HEK293 (cell line): ENCODE measurements at regions not wholly inside any gene's neighbourhood (a gene's known extent, or its start where the extent isn't known, plus 50 kb on each side); places are given as distances from the start of the nearest gene placed in this dataset.

Experiments
- CTCF ChIA-PET: fragments of 350-600 bp; formaldehyde crosslinking; extraction: SDS; loops from one replicate; lab custom pipeline; 2021; ENCODE audit warnings: antibody characterized with exemption; lab: Yijun Ruan, JAX
- POLR2A ChIA-PET: fragments of 300-600 bp; formaldehyde crosslinking; extraction: SDS; loops from one replicate; lab custom pipeline; 2020; ENCODE audit warnings: antibody characterized with exemption, inconsistent platforms; lab: Yijun Ruan, JAX
- H3K27ac ChIP-seq: fragments of 200-500 bp; sonication (Bioruptor generic); 2 replicates; pipeline ENCODE4 v1.5.1; 2014; ENCODE audit warnings: low read depth, low read length, control low read depth, inconsistent platforms; ENCODE audit errors: extremely low read depth
- H3K36me3 ChIP-seq, 2 experiments: fragments of 200-500 bp in 1 of 2; sonication (Bioruptor generic) in 1 of 2; 1 replicate in 1 of 2; 2 replicates in 1 of 2; pipeline ENCODE4 v1.5.1; 2014 to 2017; ENCODE audit warnings: inconsistent platforms in 2 of 2, low read length in 2 of 2; ENCODE audit not compliant: control insufficient read depth in 2 of 2, insufficient read depth in 1 of 2
- H3K4me1 ChIP-seq: fragments of 200-500 bp; sonication (Bioruptor generic); 2 replicates; pipeline ENCODE4 v1.5.1; 2014; ENCODE audit warnings: mild to moderate bottlenecking, low read length, inconsistent platforms; ENCODE audit not compliant: control insufficient read depth, insufficient read depth
- H3K4me3 ChIP-seq: 2 replicates; pipeline ENCODE4 v1.5.1; 2011; ENCODE audit warnings: low read depth, mild to moderate bottlenecking, control low read depth, low read length, moderate library complexity
- H3K9me3 ChIP-seq: fragments of 200-500 bp; sonication (Bioruptor generic); 2 replicates; pipeline ENCODE4 v1.5.1; 2014; ENCODE audit warnings: low read depth, low read length, inconsistent platforms; ENCODE audit not compliant: control insufficient read depth, insufficient read depth
- GLI2 ChIP-seq: fragments of 450-650 bp; formaldehyde crosslinking; IDR thresholded peaks from 2 replicates; pipeline ENCODE4; 2017; ENCODE audit warnings: missing biosample characterization, missing genetic modification characterization, low read depth, borderline replicate concordance
- GLIS2 ChIP-seq: fragments of 450-650 bp; formaldehyde crosslinking; IDR thresholded peaks from 2 replicates; pipeline ENCODE4 v1.5.1; 2016; ENCODE audit warnings: missing biosample characterization, missing genetic modification characterization
- KLF7 ChIP-seq: fragments of 450-650 bp; formaldehyde crosslinking; IDR thresholded peaks from 2 replicates; pipeline ENCODE4 v1.5.1; 2016; ENCODE audit warnings: missing biosample characterization, missing genetic modification characterization, borderline replicate concordance
- KLF8 ChIP-seq: fragments of 450-650 bp; formaldehyde crosslinking; IDR thresholded peaks from 2 replicates; pipeline ENCODE4 v1.5.1; 2016; ENCODE audit warnings: missing biosample characterization, missing genetic modification characterization
- MZF1 ChIP-seq: fragments of 450-650 bp; formaldehyde crosslinking; IDR thresholded peaks from 2 replicates; pipeline ENCODE4 v1.5.1; 2017; ENCODE audit warnings: missing biosample characterization, missing genetic modification characterization, borderline replicate concordance
- ZBTB17 ChIP-seq: fragments of 450-650 bp; formaldehyde crosslinking; IDR thresholded peaks from 2 replicates; pipeline ENCODE4 v1.5.1; 2016; ENCODE audit warnings: missing biosample characterization, missing genetic modification characterization
- ZBTB21 ChIP-seq: fragments of 450-650 bp; formaldehyde crosslinking; IDR thresholded peaks from 2 replicates; pipeline ENCODE4 v1.5.1; 2017; ENCODE audit warnings: missing biosample characterization, missing genetic modification characterization
- ZBTB7A ChIP-seq: fragments of 450-650 bp; formaldehyde crosslinking; IDR thresholded peaks from 2 replicates; pipeline ENCODE4 v1.5.1; 2016; ENCODE audit warnings: low read depth, missing biosample characterization, missing genetic modification characterization
- ZIC2 ChIP-seq: fragments of 450-650 bp; formaldehyde crosslinking; IDR thresholded peaks from 2 replicates; pipeline ENCODE4 v1.5.1; 2016; ENCODE audit warnings: missing biosample characterization, missing genetic modification characterization
- ZNF121 ChIP-seq: fragments of 450-650 bp; formaldehyde crosslinking; IDR thresholded peaks from 2 replicates; pipeline ENCODE4 v1.5.1; 2016; ENCODE audit warnings: missing biosample characterization, missing genetic modification characterization
- ZNF214 ChIP-seq: fragments of 450-650 bp; formaldehyde crosslinking; IDR thresholded peaks from 2 replicates; pipeline ENCODE4 v1.5.1; 2017; ENCODE audit warnings: missing biosample characterization, mild to moderate bottlenecking, missing genetic modification characterization, borderline replicate concordance
- ZNF23 ChIP-seq: fragments of 450-650 bp; formaldehyde crosslinking; IDR thresholded peaks from 2 replicates; pipeline ENCODE4 v1.5.1; 2016; ENCODE audit warnings: missing biosample characterization, missing genetic modification characterization, borderline replicate concordance
- ZNF248 ChIP-seq: fragments of 450-650 bp; formaldehyde crosslinking; IDR thresholded peaks from 2 replicates; pipeline ENCODE4 v1.5.1; 2017; ENCODE audit warnings: missing biosample characterization, missing genetic modification characterization
- ZNF341 ChIP-seq: fragments of 450-650 bp; formaldehyde crosslinking; IDR thresholded peaks from 2 replicates; pipeline ENCODE4; 2016; ENCODE audit warnings: low read depth, missing biosample characterization, missing genetic modification characterization
- ZNF350 ChIP-seq: fragments of 450-650 bp; formaldehyde crosslinking; IDR thresholded peaks from 2 replicates; pipeline ENCODE4 v1.5.0; 2017; ENCODE audit warnings: missing biosample characterization, mild to moderate bottlenecking, missing genetic modification characterization
- ZNF354C ChIP-seq: fragments of 450-650 bp; formaldehyde crosslinking; IDR thresholded peaks from 2 replicates; pipeline ENCODE4 v1.5.1; 2016; ENCODE audit warnings: missing biosample characterization, missing genetic modification characterization, low read depth, borderline replicate concordance
- ZNF510 ChIP-seq: fragments of 450-650 bp; formaldehyde crosslinking; IDR thresholded peaks from 2 replicates; pipeline ENCODE4 v1.5.1; 2018; ENCODE audit warnings: mild to moderate bottlenecking, missing genetic modification characterization, missing biosample characterization; ENCODE audit not compliant: insufficient replicate concordance
- ZNF514 ChIP-seq: fragments of 450-650 bp; formaldehyde crosslinking; IDR thresholded peaks from 2 replicates; pipeline ENCODE4 v1.5.1; 2016; ENCODE audit warnings: missing biosample characterization, missing genetic modification characterization
- ZNF548 ChIP-seq: fragments of 450-650 bp; formaldehyde crosslinking; IDR thresholded peaks from 2 replicates; pipeline ENCODE4 v1.5.1; 2016; ENCODE audit warnings: missing biosample characterization, missing genetic modification characterization
- ZNF560 ChIP-seq: fragments of 450-650 bp; formaldehyde crosslinking; IDR thresholded peaks from 2 replicates; pipeline ENCODE4 v1.5.1; 2017; ENCODE audit warnings: missing biosample characterization, missing genetic modification characterization, borderline replicate concordance
- ZNF561 ChIP-seq: fragments of 450-650 bp; IDR thresholded peaks from 2 replicates; pipeline ENCODE4 v1.5.1; 2018; ENCODE audit warnings: missing biosample characterization, missing genetic modification characterization, borderline replicate concordance
- ZSCAN30 ChIP-seq: fragments of 450-650 bp; IDR thresholded peaks from 2 replicates; pipeline ENCODE4 v1.5.1; 2018; ENCODE audit warnings: missing biosample characterization, mild to moderate bottlenecking, missing genetic modification characterization, moderate library complexity
- ZSCAN4 ChIP-seq: fragments of 450-650 bp; formaldehyde crosslinking; IDR thresholded peaks from 2 replicates; pipeline ENCODE4 v1.5.1; 2017; ENCODE audit warnings: missing biosample characterization, missing genetic modification characterization
- TF ChIP-seq, protein P1 (sequence below): fragments of 450-650 bp; formaldehyde crosslinking; IDR thresholded peaks from 2 replicates; pipeline ENCODE4 v1.5.1; 2016; ENCODE audit warnings: missing biosample characterization, missing genetic modification characterization
- TF ChIP-seq, protein P2 (sequence below): fragments of 450-650 bp; formaldehyde crosslinking; IDR thresholded peaks from 2 replicates; pipeline ENCODE4; 2016; ENCODE audit warnings: missing biosample characterization, missing genetic modification characterization

DNA sequence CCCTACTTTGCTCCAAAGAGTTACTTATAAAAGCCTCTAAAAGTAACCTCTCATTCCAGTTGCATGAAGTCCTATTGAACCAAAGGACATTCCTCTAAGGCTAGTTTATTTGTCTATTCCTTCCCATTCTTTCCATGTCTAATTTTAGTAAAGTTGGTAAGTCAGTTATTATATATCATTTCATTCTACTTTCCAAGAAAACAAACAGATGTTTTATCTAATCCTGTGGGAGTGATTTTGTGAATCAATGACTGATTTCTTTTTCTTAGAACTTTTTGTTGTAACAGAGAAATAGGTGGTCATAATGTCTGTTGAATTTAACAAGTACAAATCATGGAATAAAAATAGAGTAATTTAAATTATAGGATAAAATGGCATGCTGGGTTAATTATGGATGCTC is 286.3 kb downstream of the FSIP2 start:
- no peaks in the 10 kb centered on the region for H3K9me3 ChIP-seq
- no peak for TF ChIP-seq KLF8 (tag by site-specific recombination)
- no peak for TF ChIP-seq ZNF350 (tag by site-specific recombination)
- TF ChIP-seq, protein P1, sequence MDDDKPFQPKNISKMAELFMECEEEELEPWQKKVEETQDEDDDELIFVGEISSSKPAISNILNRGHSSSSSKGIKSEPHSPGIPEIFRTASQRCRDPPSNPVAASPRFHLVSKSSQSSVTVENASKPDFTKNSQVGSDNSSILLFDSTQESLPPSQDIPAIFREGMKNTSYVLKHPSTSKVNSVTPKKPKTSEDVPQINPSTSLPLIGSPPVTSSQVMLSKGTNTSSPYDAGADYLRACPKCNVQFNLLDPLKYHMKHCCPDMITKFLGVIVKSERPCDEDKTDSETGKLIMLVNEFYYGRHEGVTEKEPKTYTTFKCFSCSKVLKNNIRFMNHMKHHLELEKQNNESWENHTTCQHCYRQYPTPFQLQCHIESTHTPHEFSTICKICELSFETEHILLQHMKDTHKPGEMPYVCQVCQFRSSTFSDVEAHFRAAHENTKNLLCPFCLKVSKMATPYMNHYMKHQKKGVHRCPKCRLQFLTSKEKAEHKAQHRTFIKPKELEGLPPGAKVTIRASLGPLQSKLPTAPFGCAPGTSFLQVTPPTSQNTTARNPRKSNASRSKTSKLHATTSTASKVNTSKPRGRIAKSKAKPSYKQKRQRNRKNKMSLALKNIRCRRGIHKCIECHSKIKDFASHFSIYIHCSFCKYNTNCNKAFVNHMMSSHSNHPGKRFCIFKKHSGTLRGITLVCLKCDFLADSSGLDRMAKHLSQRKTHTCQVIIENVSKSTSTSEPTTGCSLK (tag by site-specific recombination) = no peak
- TF ChIP-seq ZNF560 (tag by site-specific recombination) = no peak
- no peak for TF ChIP-seq ZNF514 (tag by site-specific recombination)
- no peak for TF ChIP-seq ZNF23
- TF ChIP-seq ZSCAN4 (tag by site-specific recombination) = no peak
- no peak for TF ChIP-seq GLIS2 (tag by site-specific recombination)
- TF ChIP-seq ZSCAN30 (tag by site-specific recombination) = no peak
- TF ChIP-seq, protein P2, sequence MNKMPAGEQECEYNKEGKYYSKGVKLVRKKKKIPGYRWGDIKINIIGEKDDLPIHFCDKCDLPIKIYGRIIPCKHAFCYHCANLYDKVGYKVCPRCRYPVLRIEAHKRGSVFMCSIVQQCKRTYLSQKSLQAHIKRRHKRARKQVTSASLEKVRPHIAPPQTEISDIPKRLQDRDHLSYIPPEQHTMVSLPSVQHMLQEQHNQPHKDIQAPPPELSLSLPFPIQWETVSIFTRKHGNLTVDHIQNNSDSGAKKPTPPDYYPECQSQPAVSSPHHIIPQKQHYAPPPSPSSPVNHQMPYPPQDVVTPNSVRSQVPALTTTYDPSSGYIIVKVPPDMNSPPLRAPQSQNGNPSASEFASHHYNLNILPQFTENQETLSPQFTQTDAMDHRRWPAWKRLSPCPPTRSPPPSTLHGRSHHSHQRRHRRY = no peak
- H3K4me1 ChIP-seq = no peaks in the 10 kb centered on the region
- no peak overlapping the region for H3K27ac ChIP-seq
- H3K4me3 ChIP-seq = no peak overlapping the region
- CTCF ChIA-PET = no interaction called here
- POLR2A ChIA-PET = no interaction called here
- H3K36me3 ChIP-seq = no peaks in the 10 kb centered on the region

DNA sequence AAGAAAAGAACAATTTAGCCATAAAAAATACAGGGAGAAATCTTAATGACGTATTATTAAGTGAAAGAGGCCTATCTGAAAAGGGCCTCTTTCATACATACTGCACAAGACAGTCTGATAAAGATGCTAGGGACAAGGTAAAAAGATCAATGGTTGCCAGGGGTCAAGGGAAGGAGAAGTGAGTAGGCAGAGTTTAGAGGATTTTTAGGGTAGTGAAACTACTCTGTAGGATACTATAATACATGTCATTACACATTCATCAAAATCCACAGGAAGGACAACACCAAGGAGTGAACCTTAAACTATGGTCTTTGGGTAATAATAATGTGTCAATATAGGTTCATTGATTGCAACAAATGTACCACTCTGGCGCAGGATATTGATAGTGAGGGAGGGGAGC is 289.3 kb downstream of the FSIP2 start:
- Histone ChIP-seq H3K27ac (no peak overlapping the region), H3K4me3 (no peak overlapping the region), H3K4me1 (no peaks in the 10 kb centered on the region), H3K36me3 (no peaks in the 10 kb centered on the region), H3K9me3 (no peaks in the 10 kb centered on the region)
- TF ChIP-seq ZNF121 (tag by site-specific recombination) = no peak
- TF ChIP-seq ZNF510 = no peak
- TF ChIP-seq ZNF214 = no peak
- TF ChIP-seq ZNF560 (tag by site-specific recombination) = no peak
- no peak for TF ChIP-seq ZNF561
- no peak for TF ChIP-seq ZBTB17 (tag by site-specific recombination)
- TF ChIP-seq ZBTB21 (tag by site-specific recombination) = no peak
- ChIA-PET POLR2A (no interaction called here), CTCF (no interaction called here)

DNA sequence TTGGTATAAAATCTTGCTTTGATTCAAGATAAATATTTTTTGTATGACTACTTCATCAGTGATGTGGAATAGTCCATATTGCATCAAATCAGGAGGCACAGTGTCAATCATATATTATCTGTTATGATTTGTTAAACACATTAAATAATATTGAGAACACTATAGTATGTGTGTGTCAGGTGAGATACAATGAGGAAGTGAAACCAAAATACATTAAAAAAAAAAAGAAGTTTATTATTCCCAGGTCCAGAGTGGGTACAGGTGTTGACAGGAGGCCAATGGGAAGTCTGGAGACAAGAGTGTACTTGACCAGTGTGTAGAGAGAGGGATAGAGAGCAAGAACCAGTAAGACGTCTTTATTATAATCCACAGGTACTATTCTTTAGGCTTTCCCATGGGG is 292.6 kb downstream of the FSIP2 start:
- POLR2A ChIA-PET = no interaction called here
- Histone ChIP-seq H3K36me3 (no peaks in the 10 kb centered on the region), H3K4me3 (no peak overlapping the region), H3K9me3 (no peaks in the 10 kb centered on the region)
- CTCF ChIA-PET = no interaction called here
- TF ChIP-seq ZBTB7A (tag by site-specific recombination) (no peak), GLI2 (tag by site-specific recombination) (no peak), ZNF354C (no peak), ZNF248 (tag by site-specific recombination) (no peak), ZNF341 (tag by site-specific recombination) (no peak), MZF1 (tag by site-specific recombination) (no peak), GLIS2 (tag by site-specific recombination) (no peak), ZNF514 (tag by site-specific recombination) (no peak), ZIC2 (tag by site-specific recombination) (no peak), ZNF548 (no peak), KLF7 (tag by site-specific recombination) (no peak)
- TF ChIP-seq, all 188 proteins: peak for 0
- Histone ChIP-seq H3K27ac (no peak overlapping the region), H3K4me1 (no peaks in the 10 kb centered on the region)
